ENCODE measurements at regions not wholly inside any gene's neighbourhood (a gene's known extent, or its start where the extent isn't known, plus 50 kb on each side); places are given as distances from the start of the nearest gene placed in this dataset.

DNA sequence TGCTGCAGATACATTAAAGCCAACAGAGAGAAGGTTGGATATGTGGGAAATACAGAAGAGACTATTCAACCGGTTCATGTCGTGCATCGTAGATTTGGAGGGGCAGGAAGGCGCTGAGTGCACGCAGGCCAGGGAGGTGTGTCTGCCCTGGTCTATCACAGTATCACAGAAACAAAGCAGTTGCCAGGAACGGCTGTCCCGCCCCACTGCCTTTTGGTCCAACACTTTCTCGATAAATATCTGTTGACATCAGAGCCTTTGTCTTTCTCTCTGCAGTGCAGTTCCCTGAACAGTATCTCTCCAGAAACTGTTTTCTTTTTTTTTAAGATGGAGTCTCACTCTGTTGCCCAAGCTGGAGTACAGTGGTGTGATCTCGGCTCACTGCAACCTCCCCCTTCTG is 151.1 kb upstream of the BCOR start:
- H3K4me1 ChIP-seq (ENCODE audit: control insufficient read depth in 1 of 2, insufficient read depth in 2 of 2, low read length in 2 of 2), result peaks cover 0 to 8% of the 10 kb centered on the region in 2 donors

GRCh38 chrX:40247848-40248622 is 150.3 kb upstream of the BCOR start:
- Histone ChIP-seq H3K27ac (ENCODE audit: low read length) (no peak overlapping the region), H3K27me3 (ENCODE audit: low read depth, low read length) (no peaks in the 10 kb centered on the region), H3K36me3 (ENCODE audit: control insufficient read depth in 1 of 2, insufficient read depth in 2 of 2, low read length in 2 of 2) (no peaks in the 10 kb centered on the region), H3K4me1 (ENCODE audit: control insufficient read depth in 1 of 2, insufficient read depth in 2 of 2, low read length in 2 of 2) (peaks cover 0 to 8% of the 10 kb centered on the region in 2 donors), H3K9me3 (ENCODE audit: control insufficient read depth in 1 of 2, low read length in 2 of 2) (no peaks in the 10 kb centered on the region), H3K4me3 (ENCODE audit: low read depth in 1 of 2, low read length in 2 of 2) (no peak overlapping the region)

More for the DNA sequence above, 151.1 kb upstream of the BCOR start:
- H3K36me3 ChIP-seq (ENCODE audit: control insufficient read depth in 1 of 2, insufficient read depth in 2 of 2, low read length in 2 of 2), result no peaks in the 10 kb centered on the region
- no peaks in the 10 kb centered on the region for H3K27me3 ChIP-seq (ENCODE audit: low read depth, low read length)
- H3K9me3 ChIP-seq (ENCODE audit: control insufficient read depth in 1 of 2, low read length in 2 of 2), result no peaks in the 10 kb centered on the region
- H3K4me3 ChIP-seq (ENCODE audit: low read depth in 1 of 2, low read length in 2 of 2), result no peak overlapping the region
- no peak overlapping the region for H3K27ac ChIP-seq (ENCODE audit: low read length)

DNA sequence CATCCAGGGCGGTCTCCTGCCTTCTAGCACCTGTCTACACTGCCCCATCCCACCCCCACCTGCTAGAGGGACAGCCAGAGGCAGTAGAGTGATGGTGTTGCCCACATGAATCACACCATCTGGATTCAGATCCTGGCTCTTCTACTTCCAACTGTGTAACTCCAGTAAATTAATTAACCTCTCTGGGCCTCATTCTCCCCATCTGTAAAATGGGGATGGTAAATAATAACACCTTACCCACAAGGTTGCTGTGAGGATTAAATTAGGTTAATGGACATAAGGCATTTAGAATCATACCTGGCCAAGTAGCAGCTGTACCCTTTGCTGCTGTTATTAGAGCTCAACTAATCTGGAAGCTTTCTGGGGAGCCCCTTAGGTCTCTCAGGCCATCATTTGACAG is 149.6 kb upstream of the BCOR start:
- Histone ChIP-seq H3K36me3 (ENCODE audit: control insufficient read depth in 1 of 2, insufficient read depth in 2 of 2, low read length in 2 of 2) (no peaks in the 10 kb centered on the region), H3K4me3 (ENCODE audit: low read depth in 1 of 2, low read length in 2 of 2) (no peak overlapping the region), H3K4me1 (ENCODE audit: control insufficient read depth in 1 of 2, insufficient read depth in 2 of 2, low read length in 2 of 2) (peaks cover 0 to 8% of the 10 kb centered on the region in 2 donors), H3K9me3 (ENCODE audit: control insufficient read depth in 1 of 2, low read length in 2 of 2) (no peaks in the 10 kb centered on the region), H3K27me3 (ENCODE audit: low read depth, low read length) (no peaks in the 10 kb centered on the region), H3K27ac (ENCODE audit: low read length) (no peak overlapping the region)

DNA sequence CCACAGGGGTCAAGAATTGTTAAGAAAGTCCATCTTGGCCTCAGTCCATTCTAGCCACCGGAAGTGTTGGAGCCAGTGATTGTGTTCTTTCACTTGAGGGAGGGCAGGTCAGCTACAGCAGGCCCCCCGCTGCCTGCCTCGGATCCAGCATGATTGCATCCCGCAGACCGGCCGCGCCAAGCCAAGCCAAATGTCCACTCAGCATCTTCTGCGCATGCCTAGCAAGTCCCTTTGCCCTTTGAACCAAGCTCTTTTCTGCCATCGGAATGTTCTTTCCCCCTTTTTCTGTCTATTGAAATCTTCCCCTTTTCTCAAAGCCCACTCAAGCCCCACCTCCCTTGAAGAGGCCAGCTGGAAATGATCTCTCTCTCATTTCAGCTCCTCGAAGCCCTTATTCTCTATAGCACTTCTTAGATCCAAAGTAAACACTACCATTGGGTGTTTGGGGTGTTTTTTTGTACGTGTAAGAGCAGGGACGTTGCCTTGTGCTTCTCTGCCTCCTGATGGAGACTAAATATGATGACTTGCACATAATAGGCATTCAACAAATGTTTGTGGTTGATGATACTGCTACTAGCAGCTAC is 147.8 kb upstream of the BCOR start:
- peaks cover 0 to 8% of the 10 kb centered on the region in 2 donors for H3K4me1 ChIP-seq (ENCODE audit: control insufficient read depth in 1 of 2, insufficient read depth in 2 of 2, low read length in 2 of 2)
- no peak overlapping the region for H3K27ac ChIP-seq (ENCODE audit: low read length)
- H3K27me3 ChIP-seq (ENCODE audit: low read depth, low read length), result no peaks in the 10 kb centered on the region
- H3K4me3 ChIP-seq (ENCODE audit: low read depth in 1 of 2, low read length in 2 of 2), result no peak overlapping the region
- no peaks in the 10 kb centered on the region for H3K9me3 ChIP-seq (ENCODE audit: control insufficient read depth in 1 of 2, low read length in 2 of 2)
- no peaks in the 10 kb centered on the region for H3K36me3 ChIP-seq (ENCODE audit: control insufficient read depth in 1 of 2, insufficient read depth in 2 of 2, low read length in 2 of 2)

GRCh38 chrX:40244980-40245379 is 147.2 kb upstream of the BCOR start:
- H3K4me3 ChIP-seq (ENCODE audit: low read depth in 1 of 2, low read length in 2 of 2), result no peak overlapping the region

DNA sequence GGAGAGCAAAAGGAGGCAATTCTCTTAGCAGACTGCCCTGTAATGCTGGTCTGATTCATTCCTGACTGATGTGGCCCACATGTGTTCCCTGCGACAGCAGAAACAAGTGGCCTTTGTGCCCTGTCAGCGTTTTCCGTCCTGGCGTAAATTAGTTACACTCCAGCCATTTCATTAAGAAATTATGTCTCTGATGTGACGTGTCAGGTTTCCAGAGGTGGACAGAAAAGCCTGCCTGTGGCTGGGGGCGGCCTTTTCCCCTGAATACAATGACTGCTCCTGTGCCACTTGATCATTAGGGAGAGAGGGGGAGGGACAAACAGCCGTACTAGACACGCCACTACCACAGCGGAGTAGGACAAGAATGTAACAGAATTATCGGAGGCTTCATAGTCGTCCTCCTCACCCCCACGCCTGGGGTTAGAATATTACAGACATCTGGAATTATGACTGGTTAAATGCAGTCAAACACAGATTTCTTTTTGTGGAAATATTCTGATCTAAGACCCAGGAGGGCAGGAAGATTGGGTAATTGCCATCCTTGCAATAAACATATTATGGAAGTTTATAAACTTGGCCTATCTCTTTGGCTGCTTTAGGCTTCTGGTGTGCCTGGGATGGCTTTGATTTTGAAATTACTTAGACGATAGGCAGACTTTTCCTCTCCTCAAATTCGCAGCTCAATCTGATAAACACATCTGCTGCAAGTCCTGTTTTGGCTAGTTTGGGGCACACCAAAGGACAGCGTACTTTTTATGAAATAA is 146.2 kb upstream of the BCOR start:
- no peaks in the 10 kb centered on the region for H3K36me3 ChIP-seq (ENCODE audit: control insufficient read depth in 1 of 2, insufficient read depth in 2 of 2, low read length in 2 of 2)
- peaks cover 0 to 8% of the 10 kb centered on the region in 2 donors for H3K4me1 ChIP-seq (ENCODE audit: control insufficient read depth in 1 of 2, insufficient read depth in 2 of 2, low read length in 2 of 2)
- H3K27me3 ChIP-seq (ENCODE audit: low read depth, low read length), result no peaks in the 10 kb centered on the region
- H3K9me3 ChIP-seq (ENCODE audit: control insufficient read depth in 1 of 2, low read length in 2 of 2), result no peaks in the 10 kb centered on the region
- H3K4me3 ChIP-seq (ENCODE audit: low read depth in 1 of 2, low read length in 2 of 2), result no peak overlapping the region
- no peak overlapping the region for H3K27ac ChIP-seq (ENCODE audit: low read length)

More at GRCh38 chrX:40244980-40245379, 147.2 kb upstream of the BCOR start:
- Histone ChIP-seq H3K27ac (ENCODE audit: low read length) (no peak overlapping the region), H3K36me3 (ENCODE audit: control insufficient read depth in 1 of 2, insufficient read depth in 2 of 2, low read length in 2 of 2) (no peaks in the 10 kb centered on the region), H3K4me1 (ENCODE audit: control insufficient read depth in 1 of 2, insufficient read depth in 2 of 2, low read length in 2 of 2) (peaks cover 0 to 8% of the 10 kb centered on the region in 2 donors), H3K9me3 (ENCODE audit: control insufficient read depth in 1 of 2, low read length in 2 of 2) (no peaks in the 10 kb centered on the region), H3K27me3 (ENCODE audit: low read depth, low read length) (no peaks in the 10 kb centered on the region)

GRCh38 chrX:40240844-40241243 is 143.1 kb upstream of the BCOR start:
- Histone ChIP-seq H3K9me3 (ENCODE audit: control insufficient read depth in 1 of 2, low read length in 2 of 2) (no peaks in the 10 kb centered on the region), H3K36me3 (ENCODE audit: control insufficient read depth in 1 of 2, insufficient read depth in 2 of 2, low read length in 2 of 2) (no peaks in the 10 kb centered on the region), H3K4me1 (ENCODE audit: control insufficient read depth in 1 of 2, insufficient read depth in 2 of 2, low read length in 2 of 2) (peaks cover 0 to 8% of the 10 kb centered on the region in 2 donors), H3K27ac (ENCODE audit: low read length) (no peak overlapping the region), H3K4me3 (ENCODE audit: low read depth in 1 of 2, low read length in 2 of 2) (no peak overlapping the region), H3K27me3 (ENCODE audit: low read depth, low read length) (no peaks in the 10 kb centered on the region)

DNA sequence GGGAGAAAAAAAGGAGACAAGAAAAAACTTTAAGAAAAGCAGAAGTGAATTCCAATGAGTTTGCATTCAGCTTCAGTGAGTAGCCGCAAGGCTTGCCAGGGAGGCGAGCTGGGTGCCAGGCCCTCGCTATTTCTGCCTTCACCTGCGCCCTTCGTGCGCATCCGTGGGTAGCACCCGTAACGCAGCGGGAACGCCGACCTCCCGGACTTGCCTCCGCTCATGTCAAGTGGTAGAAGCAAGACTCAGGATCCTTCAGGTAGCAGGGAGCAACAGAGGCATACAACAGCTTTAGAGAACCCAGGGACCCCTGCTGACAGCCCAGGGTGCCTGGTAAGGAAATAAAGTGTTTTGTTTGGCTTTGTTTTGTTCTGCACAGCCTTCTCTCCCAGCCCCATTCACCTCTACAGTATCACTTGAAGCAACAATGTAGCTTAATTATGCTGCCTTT is 140.0 kb upstream of the BCOR start:
- no peaks in the 10 kb centered on the region for H3K27me3 ChIP-seq (ENCODE audit: low read depth, low read length)
- H3K4me3 ChIP-seq (ENCODE audit: low read depth in 1 of 2, low read length in 2 of 2), result no peak overlapping the region
- H3K4me1 ChIP-seq (ENCODE audit: control insufficient read depth in 1 of 2, insufficient read depth in 2 of 2, low read length in 2 of 2), result no peaks in the 10 kb centered on the region
- no peaks in the 10 kb centered on the region for H3K36me3 ChIP-seq (ENCODE audit: control insufficient read depth in 1 of 2, insufficient read depth in 2 of 2, low read length in 2 of 2)
- no peaks in the 10 kb centered on the region for H3K9me3 ChIP-seq (ENCODE audit: control insufficient read depth in 1 of 2, low read length in 2 of 2)
- no peak overlapping the region for H3K27ac ChIP-seq (ENCODE audit: low read length)

DNA sequence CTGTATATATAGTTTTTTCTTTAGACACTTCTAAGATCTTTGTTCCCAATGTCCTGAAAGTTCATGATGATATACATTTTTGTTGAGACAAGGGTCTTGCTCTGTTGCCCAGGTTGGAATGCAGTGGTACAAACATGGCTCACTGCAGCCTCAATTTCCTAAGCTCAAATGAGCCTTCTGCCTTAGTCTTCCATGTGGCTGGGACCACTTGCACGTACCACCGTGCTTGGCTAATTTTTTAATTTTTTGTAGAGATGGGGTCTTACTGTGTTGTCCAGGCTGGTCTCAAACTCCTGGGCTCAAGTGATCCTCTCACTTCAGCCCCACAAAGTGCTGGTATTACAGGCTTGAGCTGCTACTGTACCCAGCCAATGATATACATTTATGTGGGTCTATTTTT is 132.9 kb upstream of the BCOR start:
- Histone ChIP-seq H3K27me3 (ENCODE audit: low read depth, low read length) (no peaks in the 10 kb centered on the region), H3K9me3 (ENCODE audit: control insufficient read depth in 1 of 2, low read length in 2 of 2) (no peaks in the 10 kb centered on the region), H3K27ac (ENCODE audit: low read length) (no peak overlapping the region), H3K4me3 (ENCODE audit: low read depth in 1 of 2, low read length in 2 of 2) (no peak overlapping the region), H3K36me3 (ENCODE audit: control insufficient read depth in 1 of 2, insufficient read depth in 2 of 2, low read length in 2 of 2) (no peaks in the 10 kb centered on the region), H3K4me1 (ENCODE audit: control insufficient read depth in 1 of 2, insufficient read depth in 2 of 2, low read length in 2 of 2) (no peaks in the 10 kb centered on the region)

GRCh38 chrX:40227125-40227524 is 129.4 kb upstream of the BCOR start:
- Histone ChIP-seq H3K27ac (ENCODE audit: low read length) (no peak overlapping the region), H3K27me3 (ENCODE audit: low read depth, low read length) (no peaks in the 10 kb centered on the region), H3K36me3 (ENCODE audit: control insufficient read depth in 1 of 2, insufficient read depth in 2 of 2, low read length in 2 of 2) (no peaks in the 10 kb centered on the region), H3K4me3 (ENCODE audit: low read depth in 1 of 2, low read length in 2 of 2) (no peak overlapping the region), H3K9me3 (ENCODE audit: control insufficient read depth in 1 of 2, low read length in 2 of 2) (no peaks in the 10 kb centered on the region), H3K4me1 (ENCODE audit: control insufficient read depth in 1 of 2, insufficient read depth in 2 of 2, low read length in 2 of 2) (no peaks in the 10 kb centered on the region)

GRCh38 chrX:40224658-40225057 is 126.9 kb upstream of the BCOR start:
- Histone ChIP-seq H3K36me3 (ENCODE audit: control insufficient read depth in 1 of 2, insufficient read depth in 2 of 2, low read length in 2 of 2) (no peaks in the 10 kb centered on the region), H3K27me3 (ENCODE audit: low read depth, low read length) (no peaks in the 10 kb centered on the region), H3K9me3 (ENCODE audit: control insufficient read depth in 1 of 2, low read length in 2 of 2) (no peaks in the 10 kb centered on the region), H3K4me3 (ENCODE audit: low read depth in 1 of 2, low read length in 2 of 2) (no peak overlapping the region), H3K4me1 (ENCODE audit: control insufficient read depth in 1 of 2, insufficient read depth in 2 of 2, low read length in 2 of 2) (no peaks in the 10 kb centered on the region), H3K27ac (ENCODE audit: low read length) (no peak overlapping the region)

Data from muscle layer of duodenum (tissue), 2 donors.